ENCODE measurements at regions not wholly inside any gene's neighbourhood (a gene's known extent, or its start where the extent isn't known, plus 50 kb on each side); places are given as distances from the start of the nearest gene placed in this dataset.

DNA sequence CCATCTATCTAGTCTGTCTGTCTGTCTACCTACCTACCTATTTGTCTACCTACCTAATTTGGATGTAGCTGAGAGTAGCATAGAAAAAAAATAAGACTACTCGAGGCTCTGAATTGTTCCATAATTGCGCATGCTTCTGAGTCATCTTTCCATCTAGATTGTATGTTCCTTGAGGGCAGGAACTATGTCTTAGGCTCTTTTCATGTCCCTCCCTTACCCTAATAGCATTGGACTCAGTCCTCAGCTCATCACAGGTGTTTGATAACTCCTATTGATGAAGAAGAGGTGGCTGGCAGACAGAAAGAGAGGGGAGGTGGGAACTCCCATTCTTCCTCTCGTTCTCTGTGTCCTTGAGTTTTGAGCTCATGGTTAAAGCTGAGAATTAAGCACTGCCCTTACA lies 263.7 kb downstream of the TTC6 start:
- TF ChIP-seq, protein P1, sequence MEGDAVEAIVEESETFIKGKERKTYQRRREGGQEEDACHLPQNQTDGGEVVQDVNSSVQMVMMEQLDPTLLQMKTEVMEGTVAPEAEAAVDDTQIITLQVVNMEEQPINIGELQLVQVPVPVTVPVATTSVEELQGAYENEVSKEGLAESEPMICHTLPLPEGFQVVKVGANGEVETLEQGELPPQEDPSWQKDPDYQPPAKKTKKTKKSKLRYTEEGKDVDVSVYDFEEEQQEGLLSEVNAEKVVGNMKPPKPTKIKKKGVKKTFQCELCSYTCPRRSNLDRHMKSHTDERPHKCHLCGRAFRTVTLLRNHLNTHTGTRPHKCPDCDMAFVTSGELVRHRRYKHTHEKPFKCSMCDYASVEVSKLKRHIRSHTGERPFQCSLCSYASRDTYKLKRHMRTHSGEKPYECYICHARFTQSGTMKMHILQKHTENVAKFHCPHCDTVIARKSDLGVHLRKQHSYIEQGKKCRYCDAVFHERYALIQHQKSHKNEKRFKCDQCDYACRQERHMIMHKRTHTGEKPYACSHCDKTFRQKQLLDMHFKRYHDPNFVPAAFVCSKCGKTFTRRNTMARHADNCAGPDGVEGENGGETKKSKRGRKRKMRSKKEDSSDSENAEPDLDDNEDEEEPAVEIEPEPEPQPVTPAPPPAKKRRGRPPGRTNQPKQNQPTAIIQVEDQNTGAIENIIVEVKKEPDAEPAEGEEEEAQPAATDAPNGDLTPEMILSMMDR (IDR thresholded peaks at IDR 0.05; ENCODE audit: low read depth, low read length): no peak
- H3K27ac ChIP-seq (ENCODE audit: low read depth, low read length): no peak overlapping the region
- CTCF ChIA-PET: interaction anchor here (1.3 kb wide), 1 partner anchor 16 kb away, joined by 4 read pairs; no protein-coding TSS in a partner anchor

DNA sequence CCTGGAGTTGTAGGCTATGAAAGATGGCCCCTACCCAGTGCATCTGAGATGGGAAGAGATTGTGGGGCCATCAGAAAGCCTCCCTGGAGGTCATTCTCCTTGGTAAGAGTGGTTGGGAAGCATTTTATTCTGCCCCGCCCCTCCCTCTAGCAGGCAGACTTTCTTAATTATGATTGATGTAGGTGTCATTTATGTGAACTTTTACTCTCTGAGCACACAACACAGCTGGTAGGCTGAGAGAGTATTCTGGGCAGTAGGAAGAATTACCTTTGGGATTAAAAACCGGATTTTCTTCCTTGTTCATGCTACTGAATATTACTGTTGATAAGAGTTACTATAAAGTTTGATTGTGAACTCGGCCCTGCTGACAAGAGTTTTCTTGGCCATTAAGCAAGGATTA lies 266.8 kb downstream of the TTC6 start:
- ChIA-PET POLR2A (no interaction called here), CTCF (no interaction called here)
- H3K27ac ChIP-seq (ENCODE audit: low read depth, low read length): no peak overlapping the region
- DNase-seq (ENCODE audit: low read depth, low spot score): no peak
- H3K9me3 ChIP-seq (ENCODE audit: control insufficient read depth, insufficient read depth, low read length): no peaks in the 10 kb centered on the region
- no peaks in the 10 kb centered on the region for H3K27me3 ChIP-seq (ENCODE audit: control insufficient read depth, insufficient read depth, low read length)
- H3K4me3 ChIP-seq (ENCODE audit: low read depth, low read length): no peak overlapping the region
- TF ChIP-seq, protein P1 (IDR thresholded peaks at IDR 0.05; ENCODE audit: low read depth, low read length): no peak

More for the DNA sequence above, 263.7 kb downstream of the TTC6 start:
- Histone ChIP-seq H3K27me3 (ENCODE audit: control insufficient read depth, insufficient read depth, low read length) (no peaks in the 10 kb centered on the region), H3K4me3 (ENCODE audit: low read depth, low read length) (no peak overlapping the region), H3K9me3 (ENCODE audit: control insufficient read depth, insufficient read depth, low read length) (no peaks in the 10 kb centered on the region)
- DNase-seq (ENCODE audit: low read depth, low spot score): no peak
- POLR2A ChIA-PET: no interaction called here

DNA sequence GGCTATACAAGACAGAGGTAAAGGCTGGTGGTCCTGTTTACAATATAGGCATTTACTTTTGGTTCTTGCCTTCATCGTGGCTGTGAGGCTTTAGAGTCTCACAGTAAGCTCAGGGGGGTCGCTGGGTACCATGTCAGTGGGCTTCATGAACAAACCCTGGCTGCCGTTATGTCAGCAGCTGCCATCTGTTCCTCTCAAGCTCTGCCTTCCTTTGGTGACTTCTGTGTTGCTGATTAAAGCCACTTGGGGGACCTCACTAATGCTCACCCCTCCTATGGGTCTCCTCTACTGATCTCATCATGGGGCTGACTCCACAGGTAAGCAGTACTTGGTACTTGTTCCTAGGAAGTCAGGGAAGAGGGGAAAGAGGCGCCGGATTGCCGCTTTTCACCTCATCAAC lies 268.7 kb downstream of the TTC6 start:
- ChIA-PET CTCF (interaction anchor here (1.2 kb wide), 1 partner anchor 154 kb away, joined by 4 read pairs; no protein-coding TSS in a partner anchor), POLR2A (no interaction called here)
- Histone ChIP-seq H3K9me3 (ENCODE audit: control insufficient read depth, insufficient read depth, low read length) (no peaks in the 10 kb centered on the region), H3K27ac (ENCODE audit: low read depth, low read length) (no peak overlapping the region), H3K4me3 (ENCODE audit: low read depth, low read length) (no peak overlapping the region), H3K27me3 (ENCODE audit: control insufficient read depth, insufficient read depth, low read length) (no peaks in the 10 kb centered on the region)
- TF ChIP-seq, protein P1 (IDR thresholded peaks at IDR 0.05; ENCODE audit: low read depth, low read length): no peak
- no peak for DNase-seq (ENCODE audit: low read depth, low spot score)

DNA sequence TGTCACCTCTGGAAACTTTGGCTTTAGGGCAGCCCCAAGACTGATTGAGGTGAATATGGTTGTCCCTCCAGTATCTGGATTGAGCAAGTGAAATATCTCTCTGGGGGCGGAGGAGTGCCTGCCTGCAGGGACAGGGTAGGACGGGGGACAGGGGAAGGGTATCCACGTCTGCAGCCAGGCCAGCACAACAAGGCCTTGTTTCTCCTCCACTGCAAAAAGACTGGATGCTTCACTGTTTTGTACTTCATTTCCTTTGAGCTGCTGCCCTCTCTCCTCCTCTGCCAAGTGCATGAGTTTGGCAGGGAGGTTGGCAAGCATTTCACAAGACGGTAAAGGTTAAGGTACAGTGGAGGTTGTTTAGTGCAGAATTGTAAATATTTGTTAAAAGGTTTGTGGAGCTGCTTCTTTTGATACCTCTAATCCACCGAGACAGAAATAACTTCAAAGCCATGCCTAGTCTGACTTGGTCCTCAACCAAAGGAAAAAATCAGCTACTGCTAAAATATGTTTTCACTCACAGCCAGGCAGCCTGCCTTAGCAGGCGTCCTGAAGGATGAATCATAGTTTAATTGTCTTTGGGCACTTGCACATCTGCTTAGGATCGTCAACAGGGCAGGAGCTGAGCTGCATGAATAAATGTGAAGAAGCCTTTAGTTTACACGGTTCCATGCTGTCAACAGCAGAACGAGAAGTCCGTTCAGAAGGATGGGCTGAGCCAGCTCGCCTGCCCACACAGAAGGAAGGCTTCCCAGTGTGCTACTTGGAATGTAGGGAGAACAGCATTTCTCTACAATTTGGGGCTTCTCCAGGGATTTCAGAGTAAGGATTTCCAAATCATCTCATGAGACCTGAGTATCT lies 269.7 kb downstream of the TTC6 start:
- CTCF ChIA-PET: interaction anchor here (1.0 to 1.3 kb wide), 3 partner anchors 9 to 618 kb away, joined by 3 to 6 read pairs (median 5); no protein-coding TSS in a partner anchor
- Histone ChIP-seq H3K9me3 (ENCODE audit: control insufficient read depth, insufficient read depth, low read length) (no peaks in the 10 kb centered on the region), H3K27ac (ENCODE audit: low read depth, low read length) (no peak overlapping the region), H3K27me3 (ENCODE audit: control insufficient read depth, insufficient read depth, low read length) (no peaks in the 10 kb centered on the region), H3K4me3 (ENCODE audit: low read depth, low read length) (no peak overlapping the region)
- no peak for DNase-seq (ENCODE audit: low read depth, low spot score)
- TF ChIP-seq, protein P1 (IDR thresholded peaks at IDR 0.05; ENCODE audit: low read depth, low read length): no peak
- POLR2A ChIA-PET: no interaction called here

Measured in AG04450 (cell line).